ENCODE measurements at regions not wholly inside any gene's neighbourhood (a gene's known extent, or its start where the extent isn't known, plus 50 kb on each side); places are given as distances from the start of the nearest gene placed in this dataset.

GRCh38 chr11:134758342-134758931 lies 346.4 kb upstream of the B3GAT1 start:
- DNase-seq, result no peak
- no peaks in the 10 kb centered on the region for H3K4me1 ChIP-seq
- no peak overlapping the region for H3K4me3 ChIP-seq
- intact Hi-C loops (cut with DNase I; ENCODE audit: low total_unique reads), result no loop called here
- TF ChIP-seq POLR2A (IDR thresholded peaks at IDR 0.05) (no peak), CTCF (IDR thresholded peaks at IDR 0.05) (no peak)
- no peak overlapping the region for H3K27ac ChIP-seq
- no peaks in the 10 kb centered on the region for H3K27me3 ChIP-seq
- H3K9me3 ChIP-seq, result no peaks in the 10 kb centered on the region
- H3K36me3 ChIP-seq, result no peaks in the 10 kb centered on the region

GRCh38 chr11:134757633-134758032 lies 345.6 kb upstream of the B3GAT1 start:
- Histone ChIP-seq H3K9me3 (no peaks in the 10 kb centered on the region), H3K27ac (no peak overlapping the region), H3K4me1 (no peaks in the 10 kb centered on the region), H3K27me3 (no peaks in the 10 kb centered on the region), H3K36me3 (no peaks in the 10 kb centered on the region), H3K4me3 (no peak overlapping the region)
- DNase-seq, result no peak
- TF ChIP-seq POLR2A (IDR thresholded peaks at IDR 0.05) (no peak), CTCF (IDR thresholded peaks at IDR 0.05) (no peak)
- intact Hi-C loops (cut with DNase I; ENCODE audit: low total_unique reads), result no loop called here

- no peaks in the 10 kb centered on the region for H3K27me3 ChIP-seq
- H3K36me3 ChIP-seq, result no peaks in the 10 kb centered on the region
- no peak for DNase-seq
- H3K27ac ChIP-seq, result no peak overlapping the region
- no peaks in the 10 kb centered on the region for H3K4me1 ChIP-seq
- intact Hi-C loops (cut with DNase I; ENCODE audit: low total_unique reads), result no loop called here
- no peaks in the 10 kb centered on the region for H3K9me3 ChIP-seq
- no peak for TF ChIP-seq CTCF (IDR thresholded peaks at IDR 0.05)
- no peak for TF ChIP-seq POLR2A (IDR thresholded peaks at IDR 0.05)
- H3K4me3 ChIP-seq, result no peak overlapping the region
These were observed 344.9 kb upstream of the B3GAT1 start for GRCh38 chr11:134756811-134757540.

- no peak overlapping the region for H3K27ac ChIP-seq
- TF ChIP-seq POLR2A (IDR thresholded peaks at IDR 0.05) (no peak), CTCF (IDR thresholded peaks at IDR 0.05) (no peak)
- H3K9me3 ChIP-seq, result no peaks in the 10 kb centered on the region
- no peak for DNase-seq
- no peaks in the 10 kb centered on the region for H3K27me3 ChIP-seq
- no peak overlapping the region for H3K4me3 ChIP-seq
- H3K36me3 ChIP-seq, result no peaks in the 10 kb centered on the region
- no peaks in the 10 kb centered on the region for H3K4me1 ChIP-seq
- intact Hi-C loops (cut with DNase I; ENCODE audit: low total_unique reads), result no loop called here
These were observed 343.5 kb upstream of the B3GAT1 start for GRCh38 chr11:134755535-134755934.

GRCh38 chr11:134754521-134755198 lies 342.6 kb upstream of the B3GAT1 start:
- Histone ChIP-seq H3K4me1 (no peaks in the 10 kb centered on the region), H3K9me3 (no peaks in the 10 kb centered on the region), H3K27ac (no peak overlapping the region), H3K27me3 (no peaks in the 10 kb centered on the region), H3K4me3 (no peak overlapping the region), H3K36me3 (no peaks in the 10 kb centered on the region)
- DNase-seq, result no peak
- intact Hi-C loops (cut with DNase I; ENCODE audit: low total_unique reads), result no loop called here
- no peak for TF ChIP-seq POLR2A (IDR thresholded peaks at IDR 0.05)

Measured in uterus (tissue), 3 donors.